ENCODE measurements at regions not wholly inside any gene's neighbourhood (a gene's known extent, or its start where the extent isn't known, plus 50 kb on each side); places are given as distances from the start of the nearest gene placed in this dataset.

- Mint-ChIP-seq H3K4me1 (no peaks in the 10 kb centered on the region), H3K4me3 (no peak overlapping the region), H3K27ac (no peak overlapping the region), H3K36me3 (ENCODE audit: low read depth) (no peaks in the 10 kb centered on the region), H3K27me3 (no peaks in the 10 kb centered on the region), H3K9me3 (no peaks in the 10 kb centered on the region)
- intact Hi-C loops (cut with micrococcal nuclease), result no loop called here
- CTCF ChIA-PET, result no interaction called here
- ATAC-seq (ENCODE audit: low read depth) (no peak), DNase-seq (no peak)
- POLR2A ChIA-PET, result no interaction called here
- no peak for TF ChIP-seq CTCF (IDR thresholded peaks at IDR 0.05)
Measured at GRCh38 chr2:192254444-192254843, 59.7 kb upstream of the TMEFF2 start.

- no peak for ATAC-seq (ENCODE audit: low read depth)
- Mint-ChIP-seq H3K9me3 (no peaks in the 10 kb centered on the region), H3K4me3 (no peak overlapping the region), H3K4me1 (no peaks in the 10 kb centered on the region), H3K27me3 (no peaks in the 10 kb centered on the region), H3K27ac (no peak overlapping the region), H3K36me3 (ENCODE audit: low read depth) (no peaks in the 10 kb centered on the region)
- ChIA-PET CTCF (no interaction called here), POLR2A (no interaction called here)
- intact Hi-C loops (cut with micrococcal nuclease), result no loop called here
- no peak for DNase-seq
- TF ChIP-seq CTCF (IDR thresholded peaks at IDR 0.05), result no peak
Measured at GRCh38 chr2:192253692-192254091, 59.0 kb upstream of the TMEFF2 start.

GRCh38 chr2:192250961-192251360 is 56.2 kb upstream of the TMEFF2 start:
- ChIA-PET CTCF (no interaction called here), POLR2A (no interaction called here)
- no peak overlapping the region for H3K27ac Mint-ChIP-seq
- H3K4me1 Mint-ChIP-seq, result no peaks in the 10 kb centered on the region
- TF ChIP-seq CTCF (IDR thresholded peaks at IDR 0.05), result no peak
- intact Hi-C loops (cut with micrococcal nuclease), result no loop called here
- DNase-seq (no peak), ATAC-seq (ENCODE audit: low read depth) (no peak)
- no peaks in the 10 kb centered on the region for H3K9me3 Mint-ChIP-seq
- H3K36me3 Mint-ChIP-seq (ENCODE audit: low read depth), result no peaks in the 10 kb centered on the region
- H3K4me3 Mint-ChIP-seq, result no peak overlapping the region
- no peaks in the 10 kb centered on the region for H3K27me3 Mint-ChIP-seq

- Mint-ChIP-seq H3K4me3 (no peak overlapping the region), H3K4me1 (no peaks in the 10 kb centered on the region), H3K27ac (no peak overlapping the region), H3K9me3 (no peaks in the 10 kb centered on the region), H3K27me3 (no peaks in the 10 kb centered on the region), H3K36me3 (ENCODE audit: low read depth) (no peaks in the 10 kb centered on the region)
- DNase-seq, result no peak
- ChIA-PET CTCF (no interaction called here), POLR2A (no interaction called here)
- ATAC-seq (ENCODE audit: low read depth), result no peak
- TF ChIP-seq CTCF (IDR thresholded peaks at IDR 0.05), result no peak
- intact Hi-C loops (cut with micrococcal nuclease), result no loop called here
Measured at GRCh38 chr2:192247456-192247855, 52.7 kb upstream of the TMEFF2 start.

- no peaks in the 10 kb centered on the region for H3K27me3 Mint-ChIP-seq
- ChIA-PET CTCF (no interaction called here), POLR2A (no interaction called here)
- no peak overlapping the region for H3K27ac Mint-ChIP-seq
- no peak for ATAC-seq (ENCODE audit: low read depth)
- TF ChIP-seq CTCF (IDR thresholded peaks at IDR 0.05), result no peak
- no peaks in the 10 kb centered on the region for H3K4me1 Mint-ChIP-seq
- no peak for DNase-seq
- no peaks in the 10 kb centered on the region for H3K36me3 Mint-ChIP-seq (ENCODE audit: low read depth)
- no peak overlapping the region for H3K4me3 Mint-ChIP-seq
- no peaks in the 10 kb centered on the region for H3K9me3 Mint-ChIP-seq
- intact Hi-C loops (cut with micrococcal nuclease), result no loop called here
Measured at GRCh38 chr2:192246297-192246696, 51.6 kb upstream of the TMEFF2 start.
